NCI-H446 treated with DMSO at 0.1 percent for 48 hours (cell line): ENCODE measurements at regions not wholly inside any gene's neighbourhood (a gene's known extent, or its start where the extent isn't known, plus 50 kb on each side); places are given as distances from the start of the nearest gene placed in this dataset.
"Not testable (repeated sequence)": the region's sequence is repeated elsewhere in the genome, so short reads cannot be mapped to it uniquely, and the experiment has no call there.

Experiments used
- DNase-seq: peaks from one replicate; lab custom pipeline; 2025; lab: John Stamatoyannopoulos, UW

- no peak for DNase-seq
These were observed 403.7 kb downstream of the STK39 start for GRCh38 chr2:167843657-167844056.

GRCh38 chr2:167843217-167843616 is 404.2 kb downstream of the STK39 start:
- DNase-seq: no peak

GRCh38 chr2:167842047-167842446 is 405.3 kb downstream of the STK39 start:
- DNase-seq: no peak

- not testable (repeated sequence) for DNase-seq
These were observed 412.1 kb downstream of the STK39 start for GRCh38 chr2:167835290-167835689.

- DNase-seq: no peak
These were observed 412.7 kb downstream of the STK39 start for GRCh38 chr2:167834707-167835106.

- no peak for DNase-seq
These were observed 414.1 kb downstream of the STK39 start for GRCh38 chr2:167833294-167833693.

GRCh38 chr2:167832868-167833287 is 414.5 kb downstream of the STK39 start:
- DNase-seq: no peak

- DNase-seq: no peak
These were observed 419.9 kb downstream of the STK39 start for GRCh38 chr2:167827352-167828097.

- DNase-seq: no peak
These were observed 420.5 kb downstream of the STK39 start for GRCh38 chr2:167826906-167827305.

- no peak for DNase-seq
These were observed 421.7 kb downstream of the STK39 start for GRCh38 chr2:167825664-167826063.

- no peak for DNase-seq
These were observed 424.5 kb downstream of the STK39 start for GRCh38 chr2:167822690-167823465.

- no peak for DNase-seq
These were observed 426.9 kb downstream of the STK39 start for GRCh38 chr2:167820488-167820887.

- no peak for DNase-seq
These were observed 428.9 kb downstream of the STK39 start for GRCh38 chr2:167818521-167818920.

GRCh38 chr2:167817908-167818307 is 429.5 kb downstream of the STK39 start:
- no peak for DNase-seq

- DNase-seq: no peak
These were observed 430.0 kb downstream of the STK39 start for GRCh38 chr2:167817422-167817821.

GRCh38 chr2:167816874-167817290 is 430.5 kb downstream of the STK39 start:
- DNase-seq: no peak

GRCh38 chr2:167814881-167815718 is 432.3 kb downstream of the STK39 start:
- no peak for DNase-seq

GRCh38 chr2:167814482-167814880 is 432.9 kb downstream of the STK39 start:
- DNase-seq: not testable (repeated sequence)

GRCh38 chr2:167809799-167810198 is 437.6 kb downstream of the STK39 start:
- not testable (repeated sequence) for DNase-seq

- no peak for DNase-seq
These were observed 443.9 kb downstream of the STK39 start for GRCh38 chr2:167803449-167803988.

- no peak for DNase-seq
These were observed 452.7 kb downstream of the STK39 start for GRCh38 chr2:167794554-167795255.
